ENCODE measurements at regions not wholly inside any gene's neighbourhood (a gene's known extent, or its start where the extent isn't known, plus 50 kb on each side); places are given as distances from the start of the nearest gene placed in this dataset.

GRCh38 chr11:29564486-29564885 lies 452.3 kb downstream of the KCNA4 start:
- ChIA-PET CTCF (no interaction called here), POLR2A (no interaction called here)
- no peak overlapping the region for H3K4me3 Mint-ChIP-seq
- no peak for ATAC-seq (ENCODE audit: low read depth)
- H3K9me3 Mint-ChIP-seq, result peaks cover 3% of the 10 kb centered on the region
- H3K27me3 Mint-ChIP-seq, result no peaks in the 10 kb centered on the region
- no peak for DNase-seq
- intact Hi-C loops (cut with micrococcal nuclease), result no loop called here
- TF ChIP-seq CTCF (IDR thresholded peaks at IDR 0.05), result no peak
- H3K36me3 Mint-ChIP-seq (ENCODE audit: low read depth), result no peaks in the 10 kb centered on the region
- no peaks in the 10 kb centered on the region for H3K4me1 Mint-ChIP-seq
- no peak overlapping the region for H3K27ac Mint-ChIP-seq

DNA sequence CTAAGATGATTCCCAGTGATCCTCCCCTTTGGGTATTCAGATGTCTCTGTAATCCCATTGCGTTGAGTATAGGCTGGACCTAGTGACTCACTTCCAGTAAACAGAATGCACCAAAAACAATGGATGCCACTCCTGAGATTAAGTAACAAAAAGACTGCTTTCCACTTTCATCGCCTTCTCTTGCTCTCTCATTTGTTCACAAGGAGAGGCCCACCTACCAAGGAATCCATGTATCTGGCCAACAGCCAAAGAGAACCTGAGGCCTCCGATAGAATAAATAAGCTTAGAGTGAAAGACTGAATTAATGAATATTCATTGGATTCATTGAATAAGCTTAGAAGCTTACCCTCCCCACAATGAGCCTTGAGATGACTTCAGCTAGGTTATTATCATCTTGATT lies 454.6 kb downstream of the KCNA4 start:
- no peak for TF ChIP-seq CTCF (IDR thresholded peaks at IDR 0.05)
- Mint-ChIP-seq H3K4me3 (no peak overlapping the region), H3K9me3 (peaks cover 5% of the 10 kb centered on the region), H3K36me3 (ENCODE audit: low read depth) (no peaks in the 10 kb centered on the region), H3K27ac (no peak overlapping the region), H3K4me1 (no peaks in the 10 kb centered on the region), H3K27me3 (no peaks in the 10 kb centered on the region)
- no peak for ATAC-seq (ENCODE audit: low read depth)
- ChIA-PET CTCF (no interaction called here), POLR2A (no interaction called here)
- DNase-seq, result no peak
- intact Hi-C loops (cut with micrococcal nuclease), result no loop called here

DNA sequence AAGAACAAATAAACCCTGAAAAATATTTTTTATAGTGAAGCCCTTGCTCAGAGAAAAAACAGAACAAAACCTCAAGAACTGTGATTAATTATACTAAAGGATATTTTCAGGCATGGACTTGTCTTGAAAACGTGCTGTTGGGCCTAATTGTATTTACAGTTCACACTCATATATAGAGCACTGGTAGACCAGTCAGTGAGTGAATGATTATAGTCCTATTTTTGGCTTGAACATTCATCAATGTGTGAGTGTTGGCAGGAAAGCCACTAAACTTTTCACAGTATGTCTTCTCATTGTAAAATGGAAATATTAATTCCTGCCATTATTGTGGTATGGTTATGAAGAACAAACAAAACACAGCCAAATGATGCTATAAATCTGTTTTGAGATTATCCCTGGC lies 462.8 kb downstream of the KCNA4 start:
- DNase-seq (no peak), ATAC-seq (ENCODE audit: low read depth) (no peak)
- no peak for TF ChIP-seq CTCF (IDR thresholded peaks at IDR 0.05)
- CTCF ChIA-PET, result no interaction called here
- Mint-ChIP-seq H3K4me3 (no peak overlapping the region), H3K4me1 (no peaks in the 10 kb centered on the region), H3K27ac (no peak overlapping the region), H3K9me3 (peaks cover 3% of the 10 kb centered on the region), H3K36me3 (ENCODE audit: low read depth) (no peaks in the 10 kb centered on the region), H3K27me3 (no peaks in the 10 kb centered on the region)
- POLR2A ChIA-PET, result no interaction called here
- intact Hi-C loops (cut with micrococcal nuclease), result no loop called here

GRCh38 chr11:29538339-29539036 lies 478.3 kb downstream of the KCNA4 start:
- ChIA-PET CTCF (no interaction called here), POLR2A (no interaction called here)
- Mint-ChIP-seq H3K9me3 (peaks cover 3% of the 10 kb centered on the region), H3K4me3 (no peak overlapping the region), H3K4me1 (no peaks in the 10 kb centered on the region), H3K27ac (no peak overlapping the region), H3K27me3 (no peaks in the 10 kb centered on the region), H3K36me3 (ENCODE audit: low read depth) (no peaks in the 10 kb centered on the region)
- intact Hi-C loops (cut with micrococcal nuclease), result loop anchor here (1.0 kb wide), 1 partner anchor 49 kb away; no protein-coding TSS in a partner anchor
- ATAC-seq (ENCODE audit: low read depth) (no peak), DNase-seq (no peak)
- TF ChIP-seq CTCF (IDR thresholded peaks at IDR 0.05), result no peak

DNA sequence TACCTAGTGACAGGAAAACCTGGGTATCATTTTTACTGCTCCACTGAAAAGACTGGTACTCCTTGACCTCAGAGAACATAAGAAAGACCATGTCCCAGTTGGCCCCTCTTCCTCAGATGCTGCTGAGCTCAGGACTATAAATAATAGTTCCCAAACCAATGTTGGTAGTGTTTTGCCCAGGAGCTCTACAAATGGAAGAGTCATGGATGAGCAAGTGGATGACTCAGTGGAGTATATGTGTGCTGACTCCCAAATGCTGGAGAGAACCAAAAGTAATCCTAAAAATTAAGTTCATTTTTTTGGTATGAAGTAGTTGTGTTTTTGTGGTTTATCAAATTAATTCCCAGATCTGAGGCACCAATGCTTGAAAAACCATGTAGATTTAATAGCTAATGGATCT lies 482.0 kb downstream of the KCNA4 start:
- H3K36me3 Mint-ChIP-seq (ENCODE audit: low read depth), result no peaks in the 10 kb centered on the region
- no peak for TF ChIP-seq CTCF (IDR thresholded peaks at IDR 0.05)
- ATAC-seq (ENCODE audit: low read depth) (no peak), DNase-seq (no peak)
- no peaks in the 10 kb centered on the region for H3K27me3 Mint-ChIP-seq
- no peak overlapping the region for H3K27ac Mint-ChIP-seq
- POLR2A ChIA-PET, result no interaction called here
- no peak overlapping the region for H3K4me3 Mint-ChIP-seq
- CTCF ChIA-PET, result no interaction called here
- H3K4me1 Mint-ChIP-seq, result no peaks in the 10 kb centered on the region
- intact Hi-C loops (cut with micrococcal nuclease), result no loop called here
- peaks cover 3% of the 10 kb centered on the region for H3K9me3 Mint-ChIP-seq
